Testis (tissue), 2 donors: ENCODE measurements at regions not wholly inside any gene's neighbourhood (a gene's known extent, or its start where the extent isn't known, plus 50 kb on each side); places are given as distances from the start of the nearest gene placed in this dataset.
A peak's percentile ranks its signal among the peaks of the same experiment; 100 is the strongest.

Experiments used
- DNase-seq: peaks from one replicate; pipeline ENCODE4 v3.0.0-alpha.2; 2019
- H3K27ac ChIP-seq, 2 donors: fragments of 200-600 bp; sonication (generic); one replicate each; pipeline ENCODE4 v1.5.1; 2019
- H3K27me3 ChIP-seq: fragments of 200-600 bp; sonication (generic); one replicate; pipeline ENCODE4 v1.5.1; 2019
- H3K36me3 ChIP-seq: fragments of 200-600 bp; sonication (generic); one replicate; pipeline ENCODE4 v1.5.1; 2017; ENCODE audit warnings: low read depth; ENCODE audit errors: missing control alignments
- H3K4me1 ChIP-seq: fragments of 200-600 bp; sonication (generic); one replicate; pipeline ENCODE4 v1.5.1; 2019
- H3K4me3 ChIP-seq, 2 donors: fragments of 200-600 bp; sonication (generic); one replicate each; pipeline ENCODE4 v1.5.1; 2017 to 2019
- H3K9me3 ChIP-seq: fragments of 200-600 bp; sonication (generic); one replicate; pipeline ENCODE4 v1.5.1; 2017
- CTCF ChIP-seq, 3 experiments: fragments of 450-650 bp in 2 of 3; fragments of 200-600 bp in 1 of 3; sonication (generic) in 1 of 3; IDR thresholded peaks; one replicate each; pipeline ENCODE4 v1.5.1; 2016 to 2019; ENCODE audit warnings: antibody characterized with exemption in 3 of 3, mild to moderate bottlenecking in 2 of 3, moderate library complexity in 1 of 3
- POLR2A ChIP-seq: fragments of 450-650 bp; IDR thresholded peaks from one replicate; pipeline ENCODE4 v1.6.1; 2017; ENCODE audit warnings: antibody characterized with exemption, mild to moderate bottlenecking, moderate library complexity
- WGBS, 2 donors: methylation state at CpG; one replicate each; pipeline ENCODE4 v1.1.5; 2018; 5-methylcytosine and 5-hydroxymethylcytosine counted together
- intact Hi-C: fragments of 100-400 bp; cut with DNase I; formaldehyde crosslinking; loops from one replicate; pipeline ENCODE4 v1.15.1; 2023; ENCODE audit warnings: low total_unique reads

GRCh38 chr3:46102059-46102779, 74.9 kb upstream of the XCR1 start:
- DNase-seq, result no peak
- H3K4me3 ChIP-seq, result no peak overlapping the region
- no peak for TF ChIP-seq POLR2A
- no peak for TF ChIP-seq CTCF (IDR thresholded peaks at IDR 0.05)
- no peak overlapping the region for H3K27ac ChIP-seq
- 47 to 81% methylated on average over 2 of the region's 2 CpGs for WGBS, 2 donors
- H3K4me1 ChIP-seq, result peaks cover 6% of the 10 kb centered on the region
- intact Hi-C loops, result no loop called here
- no peaks in the 10 kb centered on the region for H3K36me3 ChIP-seq
- H3K9me3 ChIP-seq, result no peaks in the 10 kb centered on the region
- no peaks in the 10 kb centered on the region for H3K27me3 ChIP-seq

GRCh38 chr3:46100812-46101211, 73.5 kb upstream of the XCR1 start:
- no peak for TF ChIP-seq CTCF (IDR thresholded peaks at IDR 0.05)
- no peak for TF ChIP-seq POLR2A
- H3K9me3 ChIP-seq, result no peaks in the 10 kb centered on the region
- WGBS, 2 donors, result 88 to 90% methylated on average over 2 of the region's 2 CpGs
- peaks cover 6% of the 10 kb centered on the region for H3K4me1 ChIP-seq
- no peak overlapping the region for H3K4me3 ChIP-seq
- no peak for DNase-seq
- H3K27ac ChIP-seq, result no peak overlapping the region
- no peaks in the 10 kb centered on the region for H3K27me3 ChIP-seq
- intact Hi-C loops, result no loop called here
- H3K36me3 ChIP-seq, result no peaks in the 10 kb centered on the region

- peak; percentile 44 for DNase-seq
- 49 to 50% methylated on average over 2 of the region's 2 CpGs for WGBS, 2 donors
- TF ChIP-seq POLR2A (no peak), CTCF (IDR thresholded peaks at IDR 0.05) (no peak)
- intact Hi-C loops, result no loop called here
- H3K9me3 ChIP-seq, result no peaks in the 10 kb centered on the region
- H3K36me3 ChIP-seq, result no peaks in the 10 kb centered on the region
- no peaks in the 10 kb centered on the region for H3K4me1 ChIP-seq
- H3K27ac ChIP-seq, result peak overlapping the region in 1 of 2 donors; percentile 36
- no peaks in the 10 kb centered on the region for H3K27me3 ChIP-seq
- H3K4me3 ChIP-seq, result no peak overlapping the region
Observed at GRCh38 chr3:46098319-46098761, 71.1 kb upstream of the XCR1 start.

- WGBS, 2 donors, result 79 to 84% methylated on average over 5 to 6 of the region's 6 CpGs
- Histone ChIP-seq H3K4me1 (no peaks in the 10 kb centered on the region), H3K9me3 (no peaks in the 10 kb centered on the region), H3K36me3 (no peaks in the 10 kb centered on the region), H3K27me3 (no peaks in the 10 kb centered on the region), H3K27ac (peak overlapping the region; percentile 36 to 39), H3K4me3 (no peak overlapping the region)
- intact Hi-C loops, result no loop called here
- TF ChIP-seq CTCF (IDR thresholded peaks at IDR 0.05), result no peak
- TF ChIP-seq POLR2A, result no peak
- peak; percentile 23 for DNase-seq
Observed at GRCh38 chr3:46097691-46098241, 70.5 kb upstream of the XCR1 start.

- intact Hi-C loops, result no loop called here
- H3K4me3 ChIP-seq, result no peak overlapping the region
- no peaks in the 10 kb centered on the region for H3K36me3 ChIP-seq
- no peaks in the 10 kb centered on the region for H3K27me3 ChIP-seq
- TF ChIP-seq POLR2A (no peak), CTCF (IDR thresholded peaks at IDR 0.05) (no peak)
- H3K27ac ChIP-seq, result no peak overlapping the region
- 83 to 93% methylated on average over 3 to 5 of the region's 5 CpGs for WGBS, 2 donors
- H3K9me3 ChIP-seq, result no peaks in the 10 kb centered on the region
- H3K4me1 ChIP-seq, result no peaks in the 10 kb centered on the region
- DNase-seq, result no peak
Observed at GRCh38 chr3:46096781-46097180, 69.5 kb upstream of the XCR1 start.
